CD14-positive monocyte (primary cell): ENCODE measurements at regions not wholly inside any gene's neighbourhood (a gene's known extent, or its start where the extent isn't known, plus 50 kb on each side); places are given as distances from the start of the nearest gene placed in this dataset.

Experiments used
- DNase-seq, 3 donors: peaks; one replicate each; pipeline ENCODE4 v3.0.0-alpha.2; 2011 to 2022
- H2AFZ ChIP-seq: 2 replicates; pipeline ENCODE4 v1.6.0; 2012; ENCODE audit warnings: mild to moderate bottlenecking, low read depth, low read length, inconsistent platforms; ENCODE audit not compliant: insufficient read depth, poor library complexity, severe bottlenecking
- H3K27ac ChIP-seq, 2 donors: 1 replicate in 1 of 2; 2 replicates in 1 of 2; pipeline ENCODE4 v1.5.1; 2012 to 2013; ENCODE audit warnings: low read length in 2 of 2, control low read depth in 1 of 2, inconsistent platforms in 1 of 2, low read depth in 1 of 2, mild to moderate bottlenecking in 1 of 2
- H3K27me3 ChIP-seq, 2 donors: one replicate each; pipeline versions ENCODE4 v1.6.0 to v1.6.1; 2011 to 2013; ENCODE audit warnings: low read length in 2 of 2; ENCODE audit not compliant: control insufficient read depth in 2 of 2, insufficient read depth in 2 of 2
- H3K36me3 ChIP-seq, 2 donors: replicated peaks in 1 of 2; 1 replicate in 1 of 2; 2 replicates in 1 of 2; pipeline versions ENCODE4 v1.5.1 to v1.6.1; 2012 to 2013; ENCODE audit warnings: low read length in 2 of 2, control low read depth in 1 of 2, inconsistent platforms in 1 of 2, mild to moderate bottlenecking in 1 of 2; ENCODE audit not compliant: insufficient read depth in 2 of 2, control insufficient read depth in 1 of 2
- H3K4me1 ChIP-seq, 2 donors: 1 replicate in 1 of 2; 2 replicates in 1 of 2; pipeline versions ENCODE4 v1.5.1 to v1.6.1; 2012 to 2013; ENCODE audit warnings: low read length in 2 of 2, control low read depth in 1 of 2, inconsistent platforms in 1 of 2, mild to moderate bottlenecking in 1 of 2, moderate library complexity in 1 of 2; ENCODE audit not compliant: insufficient read depth in 2 of 2, control insufficient read depth in 1 of 2
- H3K4me2 ChIP-seq: replicated peaks from 2 replicates; pipeline ENCODE3; 2012; ENCODE audit warnings: low read length, moderate library complexity, mild to moderate bottlenecking; ENCODE audit not compliant: poor library complexity, severe bottlenecking; ENCODE audit errors: extremely low read depth
- H3K4me3 ChIP-seq, 3 experiments: fragments of 200-600 bp in 1 of 3; sonication (generic) in 1 of 3; replicated peaks in 1 of 3; 1 replicate in 2 of 3; 2 replicates in 1 of 3; pipeline ENCODE4 v1.5.1; 2011 to 2013; ENCODE audit warnings: low read length in 3 of 3, mild to moderate bottlenecking in 3 of 3, control low read depth in 2 of 3, low read depth in 2 of 3, inconsistent platforms in 1 of 3, moderate library complexity in 1 of 3
- H3K79me2 ChIP-seq: 2 replicates; pipeline ENCODE4 v1.6.0; 2012; ENCODE audit warnings: mild to moderate bottlenecking, control low read depth, inconsistent platforms, low read length, moderate library complexity; ENCODE audit not compliant: insufficient read depth
- H3K9ac ChIP-seq: 2 replicates; pipeline ENCODE4 v1.6.0; 2017; ENCODE audit warnings: low read length, mild to moderate bottlenecking; ENCODE audit not compliant: insufficient read depth, poor library complexity, severe bottlenecking
- H3K9me3 ChIP-seq, 2 donors: replicated peaks in 1 of 2; 1 replicate in 1 of 2; 2 replicates in 1 of 2; pipeline versions ENCODE4 v1.5.1 to v1.6.1; 2012 to 2013; ENCODE audit warnings: low read length in 2 of 2, control low read depth in 1 of 2; ENCODE audit not compliant: control insufficient read depth in 1 of 2, insufficient read depth in 1 of 2
- H4K20me1 ChIP-seq: 2 replicates; pipeline ENCODE4 v1.6.0; 2012; ENCODE audit warnings: mild to moderate bottlenecking, low read length, control low read depth, moderate library complexity; ENCODE audit not compliant: insufficient read depth
- H3K27ac Mint-ChIP-seq, 7 donors: one replicate each; pipeline ENCODE4 v1.8.0; 2020; ENCODE audit warnings: mild to moderate bottlenecking in 7 of 7, mixed read lengths in 7 of 7, moderate library complexity in 6 of 7, inconsistent platforms in 2 of 7
- H3K27me3 Mint-ChIP-seq, 3 donors: one replicate each; pipeline ENCODE4 v1.8.0; 2021 to 2022; ENCODE audit warnings: low read depth in 3 of 3, mild to moderate bottlenecking in 3 of 3, mixed read lengths in 3 of 3, moderate library complexity in 3 of 3, inconsistent platforms in 1 of 3
- H3K36me3 Mint-ChIP-seq, 2 donors: one replicate each; pipeline ENCODE4 v1.8.0; 2020; ENCODE audit warnings: mixed read lengths in 2 of 2, inconsistent platforms in 1 of 2, mild to moderate bottlenecking in 1 of 2
- H3K4me1 Mint-ChIP-seq: one replicate; pipeline ENCODE4 v1.8.0; 2020; ENCODE audit warnings: mild to moderate bottlenecking, mixed read lengths
- H3K4me3 Mint-ChIP-seq, 2 donors: one replicate each; pipeline ENCODE4 v1.8.0; 2020; ENCODE audit warnings: mild to moderate bottlenecking in 2 of 2, mixed read lengths in 2 of 2, moderate library complexity in 1 of 2
- H3K9me3 Mint-ChIP-seq, 7 donors: one replicate each; pipeline ENCODE4 v1.8.0; 2020 to 2022; ENCODE audit warnings: mixed read lengths in 7 of 7, mild to moderate bottlenecking in 6 of 7, moderate library complexity in 6 of 7, inconsistent platforms in 2 of 7
- CTCF ChIP-seq: fragments of 200-600 bp; IDR thresholded peaks from one replicate; pipeline ENCODE4 v1.8.0; 2022; ENCODE audit warnings: antibody characterized with exemption, mild to moderate bottlenecking
- WGBS: methylation state at CpG from one replicate; pipeline ENCODE4 v1.1.5; 2013; ENCODE audit warnings: missing lambda C conversion rate; ENCODE audit not compliant: insufficient coverage; 5-methylcytosine and 5-hydroxymethylcytosine counted together
- intact Hi-C, 2 donors: fragments of 100-400 bp; cut with micrococcal nuclease; formaldehyde crosslinking; loops; one replicate each; pipeline versions ENCODE4 v1.15.0 to v1.15.1; 2023

DNA sequence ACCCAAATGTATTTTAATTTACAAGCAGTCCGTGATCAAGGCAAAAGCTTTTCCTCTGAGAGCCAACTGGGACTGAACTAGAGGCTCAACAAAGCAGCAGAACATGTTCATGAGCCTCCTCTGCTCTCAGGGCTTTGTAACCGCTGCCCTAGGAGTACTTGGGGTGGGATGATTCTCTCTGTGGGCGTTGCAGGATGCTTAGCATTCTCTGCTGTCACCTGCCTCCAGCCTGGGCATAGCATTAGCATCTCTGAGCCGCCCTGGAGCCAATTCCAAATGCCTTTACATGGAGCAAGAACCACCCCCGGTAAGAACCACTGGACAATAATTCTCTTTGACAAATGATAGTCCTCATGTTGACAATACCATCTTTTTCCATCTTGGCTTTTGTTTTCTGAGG, 237.6 kb upstream of the CDH4 start:
- no peak for TF ChIP-seq CTCF
- Histone ChIP-seq H3K27ac (no peak overlapping the region), H3K4me3 (no peak overlapping the region), H3K9ac (no peak overlapping the region), H3K79me2 (no peaks in the 10 kb centered on the region), H3K4me1 (no peaks in the 10 kb centered on the region), H2AFZ (no peak overlapping the region), H3K36me3 (no peaks in the 10 kb centered on the region), H3K4me2 (no peak overlapping the region), H4K20me1 (no peaks in the 10 kb centered on the region), H3K27me3 (no peaks in the 10 kb centered on the region), H3K9me3 (peaks cover 9 to 10% of the 10 kb centered on the region in 2 donors)
- Mint-ChIP-seq H3K9me3 (peaks cover 3 to 14% (median 7%) of the 10 kb centered on the region in 7 donors), H3K27me3 (peaks cover 2 to 6% (median 3%) of the 10 kb centered on the region in 3 donors), H3K27ac (no peak overlapping the region), H3K4me1 (no peaks in the 10 kb centered on the region), H3K4me3 (no peak overlapping the region), H3K36me3 (no peaks in the 10 kb centered on the region)
- intact Hi-C loops: no loop called here
- 46% methylated on average over 3 of the region's 5 CpGs for WGBS
- no peak for DNase-seq

DNA sequence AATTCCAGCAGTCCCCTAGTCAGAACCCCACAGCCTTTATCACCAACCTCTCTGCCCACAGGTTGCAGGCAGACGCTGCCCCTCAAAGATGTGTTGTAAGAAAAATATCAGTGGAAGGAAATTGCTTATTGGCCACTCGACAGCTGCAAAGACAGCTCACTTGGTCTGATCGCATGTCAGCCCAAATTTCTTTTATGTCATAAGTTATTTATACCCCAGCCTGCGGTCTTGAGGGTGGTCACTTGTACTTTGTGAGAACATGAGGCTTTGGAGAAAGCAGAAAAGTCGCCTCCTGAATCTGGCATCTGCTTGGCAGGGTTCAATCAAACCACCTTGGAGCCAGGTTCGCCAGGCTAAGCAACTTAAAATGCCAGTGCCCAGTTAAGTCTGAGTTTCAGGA, 236.5 kb upstream of the CDH4 start:
- peaks cover 2 to 6% (median 3%) of the 10 kb centered on the region in 3 donors for H3K27me3 Mint-ChIP-seq
- TF ChIP-seq CTCF: no peak
- H3K4me1 ChIP-seq: no peaks in the 10 kb centered on the region
- H3K4me3 Mint-ChIP-seq: no peak overlapping the region
- no peak overlapping the region for H2AFZ ChIP-seq
- no peaks in the 10 kb centered on the region for H3K27me3 ChIP-seq
- no peaks in the 10 kb centered on the region for H4K20me1 ChIP-seq
- no peak overlapping the region for H3K4me3 ChIP-seq
- intact Hi-C loops: no loop called here
- no peaks in the 10 kb centered on the region for H3K4me1 Mint-ChIP-seq
- no peak overlapping the region for H3K27ac Mint-ChIP-seq
- no peak overlapping the region for H3K9ac ChIP-seq
- no peaks in the 10 kb centered on the region for H3K79me2 ChIP-seq
- peaks cover 10 to 11% of the 10 kb centered on the region in 2 donors for H3K9me3 ChIP-seq
- no peaks in the 10 kb centered on the region for H3K36me3 ChIP-seq
- H3K9me3 Mint-ChIP-seq: peaks cover 3 to 14% (median 9%) of the 10 kb centered on the region in 7 donors
- H3K4me2 ChIP-seq: no peak overlapping the region
- WGBS: 73% methylated on average over 3 of the region's 6 CpGs
- no peak overlapping the region for H3K27ac ChIP-seq
- no peak for DNase-seq
- H3K36me3 Mint-ChIP-seq: no peaks in the 10 kb centered on the region
